HepG2 (cell line): ENCODE measurements at regions not wholly inside any gene's neighbourhood (a gene's known extent, or its start where the extent isn't known, plus 50 kb on each side); places are given as distances from the start of the nearest gene placed in this dataset.

Source experiments
- ATAC-seq: fragments of 200-7000 bp; cut with Tn5 transposase; 3 replicates; pipeline ENCODE4 v1.9.1; 2020; ENCODE audit warnings: mild to moderate bottlenecking, moderate library complexity
- BruUV-seq: library from RNA; stranded (reverse); fragments of 400-500 nt; replicated peaks from 2 replicates; lab custom pipeline; 2021; lab: Mats Ljungman, UMichigan
- CTCF ChIA-PET: fragments of 300-600 bp; formaldehyde crosslinking; extraction: SDS; loops from one replicate; lab custom pipeline; 2021; ENCODE audit warnings: low total read pairs, inconsistent platforms, low intra/inter-chr PET ratio; lab: Yijun Ruan, JAX
- POLR2A ChIA-PET: fragments of 350-600 bp; sonication (Branson Sonifier 250); formaldehyde crosslinking; loops from one replicate; lab custom pipeline; 2020; ENCODE audit warnings: antibody characterized with exemption, inconsistent platforms; lab: Yijun Ruan, JAX
- DNase-seq: peaks from one replicate; pipeline ENCODE4 v3.0.0-alpha.2; 2015; ENCODE audit warnings: low spot score
- FAIRE-seq: peaks from 3 replicates; lab custom pipeline; 2011; peaks lifted over from hg19 to GRCh38; lab: Jason Lieb, UNC
- H2AFZ ChIP-seq: one replicate; pipeline ENCODE4 v1.6.1; 2011; ENCODE audit warnings: low read length, inconsistent platforms
- H3K27ac ChIP-seq: fragments of 300-600 bp; 3 replicates; pipeline ENCODE4 v1.8.0; 2011; ENCODE audit warnings: mixed run types, mild to moderate bottlenecking, mixed read lengths, low read length, inconsistent platforms; ENCODE audit not compliant: insufficient read depth; ENCODE audit errors: extremely low read length
- H3K27me3 ChIP-seq, 2 experiments: fragments of 200-600 bp in 1 of 2; 2 replicates in 1 of 2; 3 replicates in 1 of 2; pipeline versions ENCODE4 v1.6.0 to v1.8.0; 2011; ENCODE audit warnings: low read length in 2 of 2, mild to moderate bottlenecking in 2 of 2, moderate library complexity in 2 of 2, inconsistent platforms in 1 of 2; ENCODE audit not compliant: insufficient read depth in 2 of 2, control insufficient read depth in 1 of 2
- H3K36me3 ChIP-seq, 2 experiments: fragments of 200-600 bp in 1 of 2; replicated peaks in 1 of 2; 2 replicates in 1 of 2; 3 replicates in 1 of 2; pipeline versions ENCODE4 v1.5.1 to v1.8.0; 2011; ENCODE audit warnings: low read length in 2 of 2, inconsistent platforms in 1 of 2; ENCODE audit not compliant: insufficient read depth in 2 of 2, control insufficient read depth in 1 of 2
- H3K4me1 ChIP-seq: 2 replicates; pipeline ENCODE4 v1.5.1; 2012; ENCODE audit warnings: low read length, inconsistent platforms; ENCODE audit not compliant: insufficient read depth
- H3K4me2 ChIP-seq: 2 replicates; pipeline ENCODE4 v1.6.0; 2011; ENCODE audit warnings: low read depth, low read length, inconsistent platforms
- H3K4me3 ChIP-seq, 3 experiments: fragments of 200-600 bp in 1 of 3; sonication (generic), shearing (Covaris generic) in 1 of 3; replicated peaks in 1 of 3; 2 replicates each; pipeline ENCODE4 v1.5.1; 2011 to 2016; ENCODE audit warnings: low read length in 3 of 3, inconsistent platforms in 2 of 3, low read depth in 2 of 3, mild to moderate bottlenecking in 2 of 3, control low read depth in 1 of 3, mixed read lengths in 1 of 3; ENCODE audit not compliant: insufficient read depth in 1 of 3
- H3K79me2 ChIP-seq: one replicate; pipeline ENCODE4 v1.6.1; 2011; ENCODE audit warnings: low read length, inconsistent platforms; ENCODE audit not compliant: insufficient read depth
- H3K9ac ChIP-seq: 2 replicates; pipeline ENCODE4 v1.6.0; 2011; ENCODE audit warnings: mild to moderate bottlenecking, low read depth, low read length, inconsistent platforms; ENCODE audit not compliant: insufficient read depth
- H3K9me3 ChIP-seq: 2 replicates; pipeline ENCODE4 v1.5.1; 2012; ENCODE audit warnings: mild to moderate bottlenecking, low read length
- H4K20me1 ChIP-seq: 2 replicates; pipeline ENCODE4 v1.6.0; 2011; ENCODE audit warnings: inconsistent platforms, mild to moderate bottlenecking, low read length, moderate library complexity; ENCODE audit not compliant: insufficient read depth
- ATF7 ChIP-seq, 2 experiments: fragments of 450-650 bp in 1 of 2; sonication (generic) in 1 of 2; formaldehyde crosslinking in 1 of 2; IDR thresholded peaks; 2 replicates each; pipeline versions ENCODE4 v1.4.0 to v1.6.1; 2016 to 2020; ENCODE audit warnings: antibody characterized with exemption in 1 of 2, mild to moderate bottlenecking in 1 of 2, missing genetic modification reagents in 1 of 2
- CBX1 ChIP-seq: IDR thresholded peaks from one replicate; pipeline ENCODE4 v1.6.1; 2016; ENCODE audit warnings: antibody characterized with exemption, low read depth
- ELK4 ChIP-seq: sonication (generic); formaldehyde crosslinking; IDR thresholded peaks from 2 replicates; pipeline ENCODE4 v1.9.0; 2021; ENCODE audit warnings: missing genetic modification reagents, borderline replicate concordance
- GATAD1 ChIP-seq: IDR thresholded peaks from 2 replicates; pipeline ENCODE4 v1.6.1; 2016; ENCODE audit warnings: missing genetic modification reagents, missing compliant biosample characterization
- ISL2 ChIP-seq: sonication (generic); formaldehyde crosslinking; IDR thresholded peaks from 2 replicates; pipeline ENCODE4 v1.5.0; 2020; ENCODE audit warnings: missing genetic modification reagents
- NONO ChIP-seq, 2 experiments: fragments of 450-650 bp in 1 of 2; sonication (generic) in 1 of 2; formaldehyde crosslinking in 1 of 2; IDR thresholded peaks in 1 of 2; conservative IDR thresholded peaks in 1 of 2; 2 replicates each; pipeline versions ENCODE4 v1.6.1 to v1.8.0; 2017 to 2022; ENCODE audit warnings: mild to moderate bottlenecking in 1 of 2, missing genetic modification reagents in 1 of 2, moderate library complexity in 1 of 2
- RARG ChIP-seq: sonication (generic); formaldehyde crosslinking; IDR thresholded peaks from 2 replicates; pipeline ENCODE4 v1.4.0; 2020; ENCODE audit warnings: low read depth, mild to moderate bottlenecking, missing genetic modification reagents
- RXRA ChIP-seq: sonication (generic); formaldehyde crosslinking; IDR thresholded peaks from 2 replicates; pipeline ENCODE4 v1.5.1; 2020; ENCODE audit warnings: missing genetic modification reagents
- TEAD3 ChIP-seq: optimal IDR thresholded peaks from 2 replicates; pipeline ENCODE3; 2016; ENCODE audit warnings: borderline replicate concordance
- ZNF280D ChIP-seq: sonication (generic); formaldehyde crosslinking; IDR thresholded peaks from 2 replicates; pipeline ENCODE4 v1.5.1; 2020; ENCODE audit warnings: mild to moderate bottlenecking, missing genetic modification reagents
- ZNF331 ChIP-seq: sonication (generic); formaldehyde crosslinking; IDR thresholded peaks from 2 replicates; pipeline ENCODE4 v1.4.0; 2020; ENCODE audit warnings: missing genetic modification reagents
- ZNF530 ChIP-seq: sonication (generic); formaldehyde crosslinking; IDR thresholded peaks from 2 replicates; pipeline ENCODE4 v1.5.0; 2020; ENCODE audit warnings: low read depth, mild to moderate bottlenecking, missing genetic modification reagents
- ZNF589 ChIP-seq: sonication (generic); formaldehyde crosslinking; conservative IDR thresholded peaks from 2 replicates; pipeline ENCODE4 v1.8.0; 2022; ENCODE audit warnings: mild to moderate bottlenecking, moderate library complexity, missing genetic modification reagents
- ZNF703 ChIP-seq: sonication (generic); formaldehyde crosslinking; IDR thresholded peaks from 2 replicates; pipeline ENCODE4 v1.5.1; 2020; ENCODE audit warnings: missing genetic modification reagents, mild to moderate bottlenecking, moderate library complexity, borderline replicate concordance
- ZNF749 ChIP-seq: sonication (generic); formaldehyde crosslinking; IDR thresholded peaks from 2 replicates; pipeline ENCODE4 v1.8.0; 2022; ENCODE audit warnings: mild to moderate bottlenecking, missing genetic modification reagents, moderate library complexity, borderline replicate concordance
- ZNF781 ChIP-seq: sonication (generic); formaldehyde crosslinking; IDR thresholded peaks from 2 replicates; pipeline ENCODE4 v1.5.1; 2020; ENCODE audit warnings: borderline replicate concordance, mild to moderate bottlenecking, missing genetic modification reagents; ENCODE audit errors: not compliant biosample characterization
- WGBS: methylation state at CpG from one replicate; pipeline ENCODE4 v1.1.6; 2017; ENCODE audit warnings: low lambda C conversion rate; 5-methylcytosine and 5-hydroxymethylcytosine counted together
- in situ Hi-C: cut with HindIII; loops from 2 replicates; pipeline ENCODE4 v1.10.0; 2017; ENCODE audit warnings: low pct_unique_long_range_greater_than_20kb; ENCODE audit not compliant: extremely low pct_ligation_motif_present
- intact Hi-C: fragments of 100-400 bp; cut with micrococcal nuclease; formaldehyde crosslinking; loops from one replicate; pipeline ENCODE4 v1.10.0; 2022; ENCODE audit not compliant: unreplicated experiment

DNA sequence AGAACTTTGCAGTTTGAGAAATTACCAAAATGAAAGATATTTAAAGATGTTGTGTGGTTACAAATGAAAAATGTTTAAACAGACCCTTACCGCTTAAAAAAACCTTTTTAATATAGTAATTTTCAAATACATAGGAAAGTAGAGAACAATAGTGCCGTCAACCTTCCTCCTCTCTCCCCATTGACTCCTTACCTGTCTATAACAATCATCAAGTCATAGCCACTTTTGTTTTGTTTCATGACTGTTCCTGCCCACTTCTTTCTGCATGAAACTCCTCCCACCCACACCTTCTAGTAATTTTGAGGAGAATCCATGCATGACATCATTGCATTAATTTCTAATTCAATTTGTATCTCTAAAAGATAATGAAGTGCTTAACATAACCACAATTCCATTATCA is 76.5 kb upstream of the ATP8A1 start:
- H3K4me3 ChIP-seq: no peak overlapping the region
- no peak overlapping the region for H2AFZ ChIP-seq
- no TSS peak for BruUV-seq
- FAIRE-seq (no peak), DNase-seq (no peak), ATAC-seq (no peak)
- ChIA-PET POLR2A (no interaction called here), CTCF (no interaction called here)
- intact Hi-C loops (no loop called here), in situ Hi-C loops (no loop called here)
- no peaks in the 10 kb centered on the region for H3K36me3 ChIP-seq
- 24% methylated on average over 2 of the region's 2 CpGs for WGBS
- no peak overlapping the region for H3K27ac ChIP-seq
- H4K20me1 ChIP-seq: no peaks in the 10 kb centered on the region
- H3K27me3 ChIP-seq: no peaks in the 10 kb centered on the region
- no peaks in the 10 kb centered on the region for H3K79me2 ChIP-seq
- H3K9ac ChIP-seq: no peak overlapping the region
- no peaks in the 10 kb centered on the region for H3K4me1 ChIP-seq
- H3K9me3 ChIP-seq: peaks cover 1% of the 10 kb centered on the region; the same call in 1 of the 2 replicates
- TF ChIP-seq CBX1: no peak
- TF ChIP-seq ZNF331 (CRISPR knock-in tag): no peak
- TF ChIP-seq ATF7 (IDR thresholded peaks at IDR 0.05): peak; percentile 45; the same call in 1 of the 2 replicates
- no peak for TF ChIP-seq ATF7 (CRISPR knock-in tag; IDR thresholded peaks at IDR 0.05)
- TF ChIP-seq ISL2: no peak
- no peak overlapping the region for H3K4me2 ChIP-seq

DNA sequence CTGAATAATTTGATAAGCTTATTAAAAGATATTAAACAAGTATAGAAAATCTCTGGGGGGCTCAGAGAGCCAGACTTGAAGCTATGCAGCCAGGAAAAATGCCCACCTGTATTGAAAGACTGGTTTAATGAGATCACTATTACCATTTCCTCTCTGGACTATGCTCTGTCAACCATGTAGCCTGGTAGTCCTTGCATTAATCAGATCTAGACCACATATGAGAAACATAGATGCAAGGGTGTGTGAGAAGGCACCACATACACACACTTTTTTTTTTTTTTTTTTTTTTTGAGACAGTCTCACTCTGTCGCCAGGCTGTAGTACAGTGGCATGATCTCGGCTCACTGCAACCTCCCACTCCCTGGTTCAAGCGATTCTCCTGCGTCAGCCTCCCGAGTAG is 75.9 kb upstream of the ATP8A1 start:
- BruUV-seq: no TSS peak
- Histone ChIP-seq H3K9ac (no peak overlapping the region), H2AFZ (no peak overlapping the region), H3K4me2 (no peak overlapping the region), H3K4me3 (no peak overlapping the region), H3K4me1 (no peaks in the 10 kb centered on the region), H3K27me3 (no peaks in the 10 kb centered on the region), H3K36me3 (no peaks in the 10 kb centered on the region), H4K20me1 (no peaks in the 10 kb centered on the region), H3K27ac (no peak overlapping the region), H3K9me3 (no peaks in the 10 kb centered on the region), H3K79me2 (no peaks in the 10 kb centered on the region)
- POLR2A ChIA-PET: no interaction called here
- CTCF ChIA-PET: no interaction called here
- in situ Hi-C loops: no loop called here
- ATAC-seq (no peak), DNase-seq (no peak), FAIRE-seq (no peak)
- intact Hi-C loops: no loop called here
- WGBS: 40% methylated on average over 5 of the region's 5 CpGs
- TF ChIP-seq ZNF703 (CRISPR knock-in tag) (no peak), ELK4 (CRISPR knock-in tag) (no peak), ZNF749 (CRISPR knock-in tag) (no peak), ZNF781 (CRISPR knock-in tag) (no peak), ZNF530 (CRISPR knock-in tag) (no peak), ZNF589 (CRISPR knock-in tag) (no peak), RARG (CRISPR knock-in tag) (no peak), NONO (IDR thresholded peaks at IDR 0.05) (no peak), NONO (CRISPR knock-in tag; conservative IDR thresholded peaks at IDR 0.05) (no peak), ZNF280D (CRISPR knock-in tag) (no peak), TEAD3 (CRISPR knock-in tag) (no peak), GATAD1 (CRISPR knock-in tag) (no peak), RXRA (CRISPR knock-in tag) (no peak)
